Smooth muscle cell (in vitro differentiated cells): ENCODE measurements at regions not wholly inside any gene's neighbourhood (a gene's known extent, or its start where the extent isn't known, plus 50 kb on each side); places are given as distances from the start of the nearest gene placed in this dataset.

ENCODE experiments used
- DNase-seq: peaks from one replicate; lab custom pipeline; 2025; ENCODE audit not compliant: unreplicated experiment; lab: John Stamatoyannopoulos, UW
- H2AFZ ChIP-seq: fragments of 200-600 bp; sonication (generic); 2 replicates; pipeline ENCODE4 v1.6.0; 2016; ENCODE audit warnings: antibody characterized with exemption, low read depth, mild to moderate bottlenecking
- H3F3A ChIP-seq: fragments of 200-600 bp; sonication (generic); 2 replicates; pipeline ENCODE4 v1.6.0; 2017; ENCODE audit warnings: antibody characterized with exemption, low read depth
- H3K27ac ChIP-seq: fragments of 200-600 bp; sonication (generic); 2 replicates; pipeline ENCODE4 v1.5.1; 2016; ENCODE audit warnings: low read depth, mild to moderate bottlenecking
- H3K27me3 ChIP-seq: fragments of 200-600 bp; sonication (generic); 2 replicates; pipeline ENCODE4 v1.6.1; 2016; ENCODE audit warnings: low read depth, mild to moderate bottlenecking
- H3K36me3 ChIP-seq: fragments of 200-600 bp; sonication (generic); 2 replicates; pipeline ENCODE4 v1.5.1; 2016; ENCODE audit warnings: low read depth
- H3K4me1 ChIP-seq: fragments of 200-600 bp; sonication (generic); 2 replicates; pipeline ENCODE4 v1.5.1; 2016; ENCODE audit warnings: low read depth
- H3K4me2 ChIP-seq: fragments of 200-600 bp; sonication (generic); 2 replicates; pipeline ENCODE4 v1.6.0; 2016; ENCODE audit warnings: mild to moderate bottlenecking
- H3K4me3 ChIP-seq: fragments of 200-600 bp; sonication (generic); 2 replicates; pipeline ENCODE4 v1.5.1; 2016; ENCODE audit warnings: mild to moderate bottlenecking
- H3K79me2 ChIP-seq: fragments of 200-600 bp; sonication (generic); 2 replicates; pipeline ENCODE4 v1.6.0; 2016; ENCODE audit warnings: low read depth, mild to moderate bottlenecking
- H3K9ac ChIP-seq: fragments of 200-600 bp; sonication (generic); 2 replicates; pipeline ENCODE4 v1.6.0; 2016; ENCODE audit warnings: low read depth
- H3K9me3 ChIP-seq: fragments of 200-600 bp; sonication (generic); replicated peaks from 2 replicates; pipeline ENCODE4 v1.5.1; 2016; ENCODE audit warnings: low read depth
- H4K20me1 ChIP-seq: fragments of 200-600 bp; sonication (generic); 2 replicates; pipeline ENCODE4 v1.6.0; 2016; ENCODE audit warnings: low read depth
- WGBS: methylation state at CpG from one replicate; pipeline ENCODE4 v1.1.7; 2016; ENCODE audit warnings: low lambda C conversion rate; 5-methylcytosine and 5-hydroxymethylcytosine counted together
- TF ChIP-seq, protein P1 (sequence below): fragments of 200-600 bp; sonication (generic); IDR thresholded peaks from 2 replicates; pipeline ENCODE4 v1.5.1; 2017; ENCODE audit warnings: borderline replicate concordance, mild to moderate bottlenecking, antibody characterized with exemption; ENCODE audit not compliant: insufficient read depth, poor library complexity, severe bottlenecking

DNA sequence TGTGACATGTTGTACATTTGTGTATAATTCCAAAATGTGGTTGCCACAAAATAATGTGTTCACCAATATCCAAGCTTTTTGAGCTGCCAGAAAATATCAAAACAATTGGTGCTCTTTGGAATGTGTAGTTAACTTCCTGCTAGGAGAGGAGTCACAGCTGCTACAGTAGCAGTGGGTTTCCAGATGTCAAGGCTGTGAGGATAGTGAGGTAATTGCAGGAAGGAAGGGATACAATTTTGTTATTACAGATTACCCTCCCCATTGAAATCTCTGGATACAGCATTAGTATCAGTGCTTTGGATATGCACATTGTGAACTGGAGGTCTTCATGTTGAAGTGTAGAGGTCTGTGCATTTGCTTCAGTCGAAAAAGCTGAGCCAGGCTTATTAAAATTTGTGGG is 253.2 kb downstream of the PTPRC start:
- no peak overlapping the region for H2AFZ ChIP-seq
- peaks cover 57% of the 10 kb centered on the region for H3F3A ChIP-seq
- H3K4me1 ChIP-seq: peaks cover 71% of the 10 kb centered on the region
- H3K4me3 ChIP-seq: no peak overlapping the region
- H3K79me2 ChIP-seq: peaks cover 99% of the 10 kb centered on the region
- peak overlapping the region; percentile 86 for H3K27ac ChIP-seq
- no peaks in the 10 kb centered on the region for H3K36me3 ChIP-seq
- no peaks in the 10 kb centered on the region for H3K9me3 ChIP-seq
- H3K4me2 ChIP-seq: peak overlapping the region; percentile 77
- TF ChIP-seq, protein P1, sequence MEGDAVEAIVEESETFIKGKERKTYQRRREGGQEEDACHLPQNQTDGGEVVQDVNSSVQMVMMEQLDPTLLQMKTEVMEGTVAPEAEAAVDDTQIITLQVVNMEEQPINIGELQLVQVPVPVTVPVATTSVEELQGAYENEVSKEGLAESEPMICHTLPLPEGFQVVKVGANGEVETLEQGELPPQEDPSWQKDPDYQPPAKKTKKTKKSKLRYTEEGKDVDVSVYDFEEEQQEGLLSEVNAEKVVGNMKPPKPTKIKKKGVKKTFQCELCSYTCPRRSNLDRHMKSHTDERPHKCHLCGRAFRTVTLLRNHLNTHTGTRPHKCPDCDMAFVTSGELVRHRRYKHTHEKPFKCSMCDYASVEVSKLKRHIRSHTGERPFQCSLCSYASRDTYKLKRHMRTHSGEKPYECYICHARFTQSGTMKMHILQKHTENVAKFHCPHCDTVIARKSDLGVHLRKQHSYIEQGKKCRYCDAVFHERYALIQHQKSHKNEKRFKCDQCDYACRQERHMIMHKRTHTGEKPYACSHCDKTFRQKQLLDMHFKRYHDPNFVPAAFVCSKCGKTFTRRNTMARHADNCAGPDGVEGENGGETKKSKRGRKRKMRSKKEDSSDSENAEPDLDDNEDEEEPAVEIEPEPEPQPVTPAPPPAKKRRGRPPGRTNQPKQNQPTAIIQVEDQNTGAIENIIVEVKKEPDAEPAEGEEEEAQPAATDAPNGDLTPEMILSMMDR: no peak
- H3K27me3 ChIP-seq: no peaks in the 10 kb centered on the region
- peak overlapping the region; percentile 23 for H3K9ac ChIP-seq
- H4K20me1 ChIP-seq: peaks cover 86% of the 10 kb centered on the region
- 29% methylated on average over 1 of the region's 1 CpG for WGBS
- DNase-seq: no peak

DNA sequence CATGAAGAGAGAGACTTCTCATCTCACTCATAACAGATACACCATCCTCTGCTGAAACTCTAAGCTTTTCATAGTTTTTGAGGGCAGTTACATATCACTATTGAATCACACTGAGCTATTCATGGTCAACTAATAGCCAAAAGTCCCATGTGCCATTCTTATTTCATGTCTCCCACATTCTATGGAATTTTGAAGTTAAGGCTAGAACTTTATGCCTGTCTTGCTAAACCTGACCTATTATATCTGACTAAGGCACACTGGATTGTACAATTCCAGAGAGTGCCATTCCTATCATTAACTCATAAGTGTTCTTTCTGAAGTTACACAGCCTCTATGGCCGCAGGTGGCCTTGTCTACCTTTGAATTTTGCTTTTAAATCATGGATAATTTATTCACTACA is 254.3 kb downstream of the PTPRC start:
- Histone ChIP-seq H2AFZ (no peak overlapping the region), H3F3A (peaks cover 58% of the 10 kb centered on the region), H3K9me3 (no peaks in the 10 kb centered on the region), H4K20me1 (peaks cover 84% of the 10 kb centered on the region), H3K27me3 (no peaks in the 10 kb centered on the region), H3K4me2 (peak overlapping the region; percentile 77), H3K79me2 (peaks cover 99% of the 10 kb centered on the region), H3K9ac (no peak overlapping the region), H3K4me1 (peaks cover 60% of the 10 kb centered on the region), H3K36me3 (peaks cover 4% of the 10 kb centered on the region), H3K4me3 (no peak overlapping the region), H3K27ac (peak overlapping the region; percentile 86)
- TF ChIP-seq, protein P1: no peak
- no peak for DNase-seq
- 86% methylated on average over 1 of the region's 1 CpG for WGBS

DNA sequence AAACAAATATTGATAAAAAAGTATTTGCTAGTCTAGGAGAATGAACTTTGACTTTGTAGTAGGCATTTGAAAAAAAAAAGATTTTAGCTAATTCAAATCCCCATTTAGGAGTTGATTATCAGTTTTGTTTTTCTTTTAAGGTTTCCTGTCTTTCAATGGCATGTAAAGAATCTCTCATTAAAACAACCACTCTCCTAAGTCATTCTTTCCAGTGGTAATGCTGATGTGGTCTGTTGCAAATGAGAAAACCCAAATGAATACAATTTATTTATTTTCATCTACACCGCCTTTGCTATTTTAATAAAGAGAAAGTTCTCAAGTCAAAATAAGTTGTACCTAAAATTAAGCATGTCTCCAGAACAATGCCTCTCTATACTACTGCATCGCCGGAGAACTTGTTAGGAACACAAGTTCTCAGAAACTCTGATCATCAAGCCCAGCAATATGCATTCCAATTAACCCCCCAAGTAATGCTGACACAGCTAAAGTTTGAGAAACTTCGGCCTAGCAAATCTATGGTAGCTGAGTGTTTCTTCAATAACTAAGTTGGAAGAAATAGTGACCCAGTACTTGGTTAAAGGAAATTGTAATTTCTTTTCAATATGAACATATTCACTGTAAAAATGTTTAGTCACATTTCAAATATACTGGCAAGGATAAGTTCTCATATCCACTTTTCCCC is 255.1 kb downstream of the PTPRC start:
- Histone ChIP-seq H3K79me2 (peaks cover 99% of the 10 kb centered on the region), H3K9me3 (no peaks in the 10 kb centered on the region), H3K4me2 (peak overlapping the region; percentile 77), H3F3A (peaks cover 58% of the 10 kb centered on the region), H3K9ac (peak overlapping the region; percentile 19), H2AFZ (no peak overlapping the region), H3K27me3 (no peaks in the 10 kb centered on the region), H3K27ac (peak overlapping the region; percentile 86), H3K4me1 (peaks cover 53% of the 10 kb centered on the region), H4K20me1 (peaks cover 83% of the 10 kb centered on the region), H3K4me3 (no peak overlapping the region), H3K36me3 (peaks cover 4% of the 10 kb centered on the region)
- DNase-seq: no peak
- 62% methylated on average over 4 of the region's 4 CpGs for WGBS
- TF ChIP-seq, protein P1: no peak

DNA sequence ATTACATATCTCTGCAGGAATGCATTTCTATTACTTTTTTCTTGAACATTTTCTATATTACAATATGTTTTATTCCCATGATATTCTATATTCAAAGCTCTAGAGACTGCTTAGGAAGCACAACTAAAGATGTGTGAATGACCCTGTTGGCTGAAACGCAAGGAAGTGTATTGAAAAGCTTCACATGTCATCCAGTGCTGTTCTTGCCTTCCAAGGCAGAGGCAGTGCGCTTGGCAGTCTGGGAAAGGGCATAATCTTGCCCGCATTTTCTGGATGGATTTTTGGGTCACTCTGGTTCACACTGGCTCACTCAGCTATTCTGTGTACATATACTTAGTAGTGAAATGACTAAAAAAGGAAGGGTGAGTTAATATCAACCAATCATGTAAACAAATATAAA is 262.4 kb downstream of the PTPRC start:
- Histone ChIP-seq H3K27me3 (no peaks in the 10 kb centered on the region), H3K9me3 (no peaks in the 10 kb centered on the region), H3K4me2 (no peak overlapping the region), H4K20me1 (peaks cover 95% of the 10 kb centered on the region), H3K27ac (peak overlapping the region; percentile 81), H3K4me1 (peaks cover 26% of the 10 kb centered on the region), H2AFZ (no peak overlapping the region), H3K36me3 (peaks cover 21% of the 10 kb centered on the region), H3K4me3 (no peak overlapping the region), H3K79me2 (peaks cover 100% of the 10 kb centered on the region), H3F3A (peaks cover 46% of the 10 kb centered on the region), H3K9ac (no peak overlapping the region)
- DNase-seq: no peak
- WGBS: 89% methylated on average over 3 of the region's 3 CpGs
- TF ChIP-seq, protein P1: no peak
